GM18511 (cell line): ENCODE measurements at regions not wholly inside any gene's neighbourhood (a gene's known extent, or its start where the extent isn't known, plus 50 kb on each side); places are given as distances from the start of the nearest gene placed in this dataset.
"Not testable (repeated sequence)": the region's sequence is repeated elsewhere in the genome, so short reads cannot be mapped to it uniquely, and the experiment has no call there.

ENCODE experiments used
- ATAC-seq: cut with Tn5 transposase; IDR thresholded peaks from one replicate; pipeline ENCODE4 v1.9.1; 2021; ENCODE audit warnings: mild to moderate bottlenecking, moderate library complexity; ENCODE audit not compliant: unreplicated experiment

DNA sequence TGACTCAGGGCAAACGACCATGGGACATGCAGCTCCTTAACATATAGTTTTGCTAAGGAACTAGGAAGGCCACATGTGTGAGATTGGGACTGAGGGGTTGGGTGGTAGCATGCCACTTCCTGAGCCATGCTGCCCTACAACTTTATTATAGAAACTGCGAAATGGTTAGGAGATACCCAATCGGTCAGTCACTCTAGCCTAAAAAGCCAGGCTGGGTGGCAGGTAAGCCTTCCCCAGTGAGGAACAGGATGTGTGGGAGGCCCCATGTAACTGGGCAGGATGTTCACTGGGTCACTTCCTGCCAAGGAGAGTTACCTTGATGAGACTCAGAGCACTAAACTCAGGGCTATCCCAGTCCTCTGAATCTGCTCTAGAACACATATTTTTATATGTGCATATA is 123.5 kb downstream of the MAP3K7 start:
- peak; percentile 56 for ATAC-seq

DNA sequence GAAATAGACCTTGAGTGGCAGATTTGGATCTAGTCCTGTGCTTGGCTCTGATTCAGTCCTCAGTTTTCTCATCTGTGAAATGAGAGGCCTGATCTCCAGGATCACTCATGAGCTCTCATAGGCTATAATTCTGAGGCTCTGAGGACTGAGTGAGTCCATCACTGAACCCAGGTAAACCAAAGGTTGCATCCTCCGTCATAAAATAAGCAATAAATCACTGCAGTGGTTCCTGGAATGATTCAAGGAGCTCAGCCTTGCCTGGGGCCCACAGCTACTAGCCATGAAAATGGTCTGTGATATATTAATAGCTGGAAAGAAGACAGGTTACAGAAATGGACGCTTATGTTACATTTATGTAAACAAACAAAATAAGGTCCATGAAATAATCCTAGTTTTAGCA is 124.8 kb downstream of the MAP3K7 start:
- no peak for ATAC-seq

DNA sequence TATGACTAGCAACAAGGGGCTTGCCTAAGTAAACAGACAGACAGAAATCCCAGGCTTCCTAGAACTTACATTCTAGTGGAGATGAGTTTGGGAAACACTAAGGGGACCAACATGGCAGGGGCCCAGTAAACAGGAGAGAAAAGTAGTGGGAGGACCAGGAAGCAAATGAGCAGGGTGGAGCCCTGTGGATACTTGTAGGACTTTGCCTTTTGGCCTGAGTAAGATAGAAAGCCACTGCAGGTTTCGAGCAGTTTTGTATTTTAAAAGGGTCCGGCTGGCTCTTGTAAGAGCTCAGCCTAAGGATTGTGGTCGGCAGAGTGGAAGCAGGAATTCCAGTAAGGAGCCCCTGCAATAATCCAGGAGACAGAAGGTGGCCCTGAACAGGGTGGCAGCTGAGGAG is 125.5 kb downstream of the MAP3K7 start:
- ATAC-seq = no peak

DNA sequence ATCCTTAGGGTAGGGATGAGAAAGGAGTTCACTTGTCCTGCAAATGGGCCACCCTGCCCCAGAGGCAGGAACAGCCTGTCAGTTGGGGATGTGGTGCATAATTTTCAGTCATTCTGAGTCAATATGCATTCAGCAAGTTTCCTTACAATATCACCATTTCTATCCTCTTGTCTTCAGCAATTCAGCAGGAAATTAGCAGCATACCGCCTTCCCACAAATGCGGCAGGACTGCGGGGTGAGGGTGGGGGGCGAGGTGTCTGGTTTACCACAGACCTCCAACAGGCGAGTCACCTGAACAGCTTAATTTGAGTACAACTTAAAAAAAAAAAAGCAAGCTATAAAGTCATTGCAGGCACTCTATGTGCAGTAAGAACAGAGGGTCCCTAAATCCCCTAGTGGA is 126.8 kb downstream of the MAP3K7 start:
- ATAC-seq = no peak

- ATAC-seq = no peak
Observed at GRCh38 chr6:90459225-90459758, 127.6 kb downstream of the MAP3K7 start.

DNA sequence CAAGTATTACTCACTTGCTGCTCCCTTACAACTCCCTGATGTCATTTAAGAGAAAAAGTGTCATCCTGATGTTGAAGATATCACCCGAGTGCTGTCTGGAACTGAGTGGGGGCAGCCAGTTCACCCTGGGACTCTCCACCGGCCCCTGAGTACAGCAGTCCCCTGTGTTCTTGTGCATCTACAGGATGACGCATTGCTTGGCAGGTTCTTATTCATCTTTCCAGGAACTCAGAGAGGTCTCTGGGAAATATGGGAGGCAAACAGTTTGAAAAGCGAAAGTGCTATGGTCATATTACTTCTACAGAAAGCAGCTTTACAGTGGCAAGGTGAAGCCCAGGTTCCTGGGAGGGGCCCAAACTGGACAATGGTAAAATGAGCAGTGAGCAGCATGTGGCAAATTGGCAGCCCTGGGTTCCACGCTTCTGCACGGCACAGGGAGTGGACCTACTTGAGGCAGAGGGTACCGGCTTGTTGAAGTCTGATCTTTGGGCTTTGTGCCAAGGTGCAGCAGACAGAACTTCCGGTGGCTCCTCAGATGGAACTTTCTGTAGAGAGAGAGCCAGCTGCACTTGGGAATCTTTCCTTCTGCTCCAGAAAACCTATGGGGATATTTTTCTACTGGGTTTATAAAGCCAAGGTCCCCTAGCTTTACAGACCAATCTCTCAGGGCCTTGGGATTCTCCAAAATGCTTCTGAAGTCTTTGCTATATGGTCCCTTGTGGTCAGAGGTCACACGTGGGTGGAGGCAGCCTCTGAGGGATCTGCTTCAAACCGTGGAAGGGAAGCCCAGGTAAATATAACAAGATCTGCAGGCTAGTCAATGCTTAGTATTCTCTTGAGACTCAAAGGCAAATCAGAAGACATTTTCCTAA is 128.3 kb downstream of the MAP3K7 start:
- ATAC-seq = no peak

GRCh38 chr6:90457867-90458259 is 129.0 kb downstream of the MAP3K7 start:
- ATAC-seq = no peak

DNA sequence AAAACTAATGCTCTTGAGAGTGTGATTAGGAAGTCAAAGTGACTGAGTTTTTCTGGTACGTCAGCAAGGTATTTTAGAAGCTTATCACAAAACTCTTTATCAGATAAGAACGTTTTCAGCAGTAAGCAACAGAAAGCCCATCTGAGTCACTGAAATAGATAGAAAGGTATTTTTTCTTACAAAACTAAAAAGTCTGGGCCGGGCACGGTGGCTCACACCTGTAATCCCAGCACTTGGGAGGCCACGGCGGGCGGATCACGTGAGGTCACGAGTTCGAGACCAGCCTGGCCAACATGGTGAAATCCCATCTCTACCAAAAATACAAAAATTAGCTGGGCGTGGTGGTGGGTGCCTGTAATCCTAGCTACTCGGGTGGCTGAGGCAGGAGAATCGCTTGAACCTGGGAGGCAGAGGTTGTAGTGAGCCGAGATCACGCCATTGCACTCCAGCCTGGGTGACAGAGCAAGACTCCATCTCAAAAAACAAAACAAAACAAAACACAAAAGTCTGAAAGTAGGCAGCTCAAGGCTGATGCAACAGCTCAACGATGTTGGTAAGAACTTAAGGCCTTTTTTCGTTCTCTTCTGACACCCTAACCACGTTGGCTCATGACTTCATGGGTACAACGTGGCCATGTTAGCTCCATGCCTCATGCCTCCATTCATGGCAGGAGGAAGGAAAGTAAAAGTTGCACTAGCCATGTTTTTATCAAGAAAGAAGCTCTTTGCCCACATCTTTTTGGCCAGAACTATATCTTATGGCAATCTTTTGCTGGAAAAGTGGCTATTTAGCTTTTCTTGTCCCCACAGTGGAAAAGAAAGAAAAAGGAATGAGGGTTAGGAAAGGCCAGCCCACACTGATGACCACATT is 129.6 kb downstream of the MAP3K7 start:
- ATAC-seq = not testable (repeated sequence)

DNA sequence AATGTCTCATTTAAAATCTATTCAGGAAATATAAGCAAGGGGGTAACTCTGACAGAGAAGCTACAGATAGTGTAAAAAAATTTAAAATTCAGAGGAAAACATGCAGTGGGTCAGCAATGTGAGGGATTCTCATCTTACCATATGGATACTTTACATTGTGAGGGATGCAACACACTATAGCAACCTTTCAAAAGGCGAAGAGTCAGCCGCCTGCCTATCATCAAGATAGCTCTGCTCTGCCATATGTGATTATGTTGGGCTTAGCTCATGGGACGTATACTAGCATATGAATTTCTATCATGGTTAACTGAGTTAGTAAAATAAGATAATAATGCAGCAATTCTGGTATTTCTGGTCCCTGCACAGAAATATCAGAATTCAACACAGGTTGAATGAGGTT is 130.9 kb downstream of the MAP3K7 start:
- no peak for ATAC-seq

GRCh38 chr6:90454836-90455427 is 131.9 kb downstream of the MAP3K7 start:
- no peak for ATAC-seq

GRCh38 chr6:90450268-90450953 is 136.5 kb downstream of the MAP3K7 start:
- ATAC-seq = no peak

GRCh38 chr6:90449311-90449710 is 137.6 kb downstream of the MAP3K7 start:
- ATAC-seq = no peak

GRCh38 chr6:90448836-90449235 is 138.0 kb downstream of the MAP3K7 start:
- ATAC-seq = no peak

DNA sequence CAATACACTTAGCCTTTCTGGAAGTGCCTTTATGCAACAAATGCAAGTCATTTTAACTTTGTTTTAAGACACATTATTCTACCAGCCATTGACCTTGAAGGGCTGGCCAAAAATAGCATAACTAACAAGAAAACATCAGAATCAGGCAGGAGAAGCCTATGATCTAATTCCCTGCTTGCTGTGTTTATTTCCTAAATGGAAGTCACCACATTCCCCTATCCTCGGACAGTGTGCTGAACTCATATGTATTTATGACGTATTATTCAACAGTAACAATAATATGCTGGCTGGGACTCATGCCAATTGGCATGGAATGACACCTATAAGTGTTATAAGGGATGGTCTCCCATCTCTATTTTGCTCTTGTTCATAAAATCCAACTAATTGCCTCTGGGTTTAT is 140.7 kb downstream of the MAP3K7 start:
- ATAC-seq = no peak

DNA sequence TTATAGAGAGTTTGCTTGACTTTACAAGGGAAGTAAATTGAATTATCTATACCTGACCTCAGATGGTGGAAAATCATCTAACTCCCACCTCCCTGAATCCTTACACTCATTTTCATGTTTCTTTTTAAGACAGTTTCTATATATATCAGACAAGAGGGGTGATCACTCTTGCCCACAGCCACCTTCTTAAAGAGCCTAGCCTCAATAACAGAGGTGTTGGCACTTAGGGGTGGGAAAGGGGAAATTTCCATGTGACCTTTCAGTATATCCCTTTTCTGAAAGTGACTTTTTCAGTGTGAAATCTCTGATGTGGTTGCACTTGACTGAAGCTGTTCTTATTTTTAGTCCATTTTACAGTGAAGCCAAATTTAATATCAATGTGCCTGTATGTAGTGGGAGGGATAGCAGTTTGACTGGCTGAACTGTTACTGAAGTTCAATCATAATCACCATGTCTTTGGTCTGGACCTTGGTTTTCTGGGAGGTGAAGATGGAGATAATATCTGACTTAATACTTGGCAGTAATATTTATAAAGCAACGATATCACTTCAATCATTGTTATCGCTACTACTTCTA is 141.3 kb downstream of the MAP3K7 start:
- ATAC-seq = no peak

DNA sequence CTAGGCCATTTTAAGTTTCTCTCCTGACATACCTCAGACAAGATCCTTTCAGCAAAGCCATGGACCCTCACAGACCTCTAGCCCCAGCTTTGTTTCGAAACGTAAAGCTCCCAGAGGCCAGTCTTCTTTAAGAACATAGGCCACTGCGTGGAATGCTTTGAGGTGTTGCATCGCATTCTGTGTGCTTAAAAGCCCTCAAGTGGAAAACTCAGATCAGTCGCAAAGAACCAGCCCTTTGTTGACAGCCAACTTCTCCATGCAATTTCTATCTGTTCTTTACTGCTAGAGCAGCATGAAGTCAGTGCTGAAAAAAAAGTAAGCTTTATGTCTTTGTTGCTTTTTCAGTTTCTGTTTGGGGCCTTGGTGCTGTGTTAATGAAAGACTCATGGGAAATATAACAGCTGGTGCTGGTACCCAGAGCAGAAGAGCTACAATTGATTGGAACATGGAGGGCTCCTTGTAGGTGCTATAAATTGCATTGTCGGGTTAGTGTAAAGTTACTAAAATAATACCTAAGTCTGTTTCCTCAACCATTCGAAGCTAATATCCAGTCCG is 142.6 kb downstream of the MAP3K7 start:
- no peak for ATAC-seq

GRCh38 chr6:90442366-90442765 is 144.5 kb downstream of the MAP3K7 start:
- ATAC-seq = no peak

- ATAC-seq = no peak
Observed at GRCh38 chr6:90440586-90441283, 144.1 kb upstream of the BACH2 start.

GRCh38 chr6:90439586-90439985 is 142.9 kb upstream of the BACH2 start:
- ATAC-seq = no peak
